ENCODE measurements at regions not wholly inside any gene's neighbourhood (a gene's known extent, or its start where the extent isn't known, plus 50 kb on each side); places are given as distances from the start of the nearest gene placed in this dataset.
"Not testable (repeated sequence)": the region's sequence is repeated elsewhere in the genome, so short reads cannot be mapped to it uniquely, and the experiment has no call there.

DNA sequence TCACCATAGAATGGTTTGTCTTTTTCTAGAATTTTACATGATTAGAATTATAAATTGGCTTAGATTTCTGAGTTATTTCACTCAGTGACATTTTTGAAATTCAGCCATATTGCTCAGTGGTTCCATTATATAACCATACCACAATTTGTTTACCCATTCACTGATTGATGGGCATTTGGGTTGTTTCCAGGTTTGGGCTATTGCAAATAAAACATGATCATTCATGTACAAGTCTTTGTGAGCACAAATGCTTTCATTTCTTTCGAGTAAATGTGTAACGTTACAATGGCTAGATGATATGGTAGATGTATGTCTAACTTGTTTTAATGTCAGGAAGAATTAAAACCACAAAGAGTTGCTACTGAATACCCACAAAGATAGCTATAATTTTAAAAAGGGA, 279.9 kb upstream of the TARS1 start:
- DNase-seq: no peak

DNA sequence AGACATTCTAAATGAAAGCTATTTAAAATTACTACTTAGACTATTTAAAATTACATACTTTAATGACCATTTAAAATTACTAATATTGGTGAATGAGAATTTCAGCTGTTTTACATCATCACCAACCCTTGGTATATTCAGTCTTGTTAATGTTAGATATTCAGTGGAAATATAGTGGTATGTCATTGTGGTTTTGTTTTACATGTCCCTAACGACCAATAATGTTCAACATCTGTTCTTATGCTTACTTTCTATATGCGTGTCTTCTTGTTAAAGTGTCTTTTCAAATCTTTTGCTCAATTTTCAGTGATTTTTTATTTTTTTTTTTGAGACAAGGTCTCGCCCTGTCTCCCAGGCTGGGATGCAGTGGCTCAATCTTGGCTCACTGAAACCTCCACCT, 279.3 kb upstream of the TARS1 start:
- DNase-seq: no peak

DNA sequence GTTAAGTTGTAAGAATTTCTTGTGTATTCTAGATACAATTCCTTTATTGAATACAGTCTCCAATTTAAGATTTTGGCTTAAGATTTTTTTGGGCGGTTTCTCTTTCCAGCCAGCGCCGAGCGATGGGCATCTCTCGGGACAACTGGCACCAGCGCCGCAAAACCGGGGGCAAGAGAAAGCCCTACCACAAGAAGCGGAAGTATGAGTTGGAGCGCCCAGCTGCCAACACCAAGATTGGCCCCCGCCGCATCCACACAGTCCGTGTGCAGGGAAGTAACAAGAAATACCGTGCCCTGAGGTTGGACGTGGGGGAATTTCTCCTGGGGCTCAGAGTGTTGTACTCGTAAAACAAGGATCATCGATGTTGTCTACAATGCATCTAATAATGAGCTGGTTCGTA, 278.7 kb upstream of the TARS1 start:
- no peak for DNase-seq

DNA sequence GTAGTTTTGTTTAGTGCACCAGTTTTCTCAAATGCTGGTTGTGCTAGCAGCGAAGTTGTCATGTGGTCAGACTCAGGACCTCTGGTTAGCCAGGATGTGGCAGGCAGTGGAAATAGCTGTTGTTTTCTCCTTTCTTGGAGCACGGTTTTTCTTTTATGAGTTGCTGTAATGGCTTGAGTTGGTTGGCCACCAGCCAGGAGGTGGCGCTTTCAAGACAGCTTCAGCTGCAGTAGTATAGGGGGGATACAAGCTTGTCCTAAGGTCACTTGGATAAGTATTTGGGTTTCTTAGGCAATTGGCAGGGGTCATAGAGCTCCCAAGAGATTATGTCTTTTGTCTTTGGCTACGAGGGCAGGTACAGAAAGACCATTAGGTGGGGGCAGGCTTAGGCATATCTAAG, 274.2 kb upstream of the TARS1 start:
- no peak for DNase-seq

DNA sequence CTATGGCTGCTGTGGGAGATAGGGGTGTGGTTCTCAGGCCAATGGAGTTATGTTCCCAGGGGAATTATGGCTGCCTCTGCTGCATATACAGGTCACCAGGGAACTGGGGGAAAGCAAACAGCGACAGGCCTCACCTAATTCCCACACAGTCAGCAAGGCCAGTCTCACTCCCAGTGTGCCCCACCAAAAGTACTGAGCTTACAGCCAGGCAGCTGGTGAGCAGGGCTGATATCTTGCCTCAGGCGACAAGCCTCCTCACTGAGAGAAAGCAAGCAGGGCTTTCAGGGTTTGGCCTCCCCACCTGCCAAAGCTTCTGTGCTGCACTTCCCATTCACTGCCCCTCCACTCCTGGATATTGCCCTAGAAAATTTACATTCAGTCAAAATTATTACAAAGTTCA, 273.8 kb upstream of the TARS1 start:
- no peak for DNase-seq

DNA sequence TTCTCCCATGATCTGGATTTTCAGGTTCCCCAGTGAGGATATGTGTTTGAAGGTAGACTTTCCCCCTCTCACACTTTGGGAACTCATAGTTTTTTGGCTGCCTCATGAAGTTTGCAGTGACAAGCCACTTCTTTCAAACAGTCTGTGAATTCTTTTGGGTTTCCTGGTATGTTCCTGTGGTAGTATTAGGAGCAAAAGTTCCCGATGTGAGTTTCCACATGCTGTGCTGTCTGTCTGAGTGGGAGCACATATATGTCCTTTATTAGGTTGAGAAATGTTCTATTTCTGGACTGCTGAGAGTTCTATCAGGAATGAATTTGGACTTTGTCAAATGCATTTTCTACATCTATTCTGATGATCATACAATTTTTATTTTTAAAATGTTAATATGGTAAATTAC, 273.2 kb upstream of the TARS1 start:
- DNase-seq: no peak

DNA sequence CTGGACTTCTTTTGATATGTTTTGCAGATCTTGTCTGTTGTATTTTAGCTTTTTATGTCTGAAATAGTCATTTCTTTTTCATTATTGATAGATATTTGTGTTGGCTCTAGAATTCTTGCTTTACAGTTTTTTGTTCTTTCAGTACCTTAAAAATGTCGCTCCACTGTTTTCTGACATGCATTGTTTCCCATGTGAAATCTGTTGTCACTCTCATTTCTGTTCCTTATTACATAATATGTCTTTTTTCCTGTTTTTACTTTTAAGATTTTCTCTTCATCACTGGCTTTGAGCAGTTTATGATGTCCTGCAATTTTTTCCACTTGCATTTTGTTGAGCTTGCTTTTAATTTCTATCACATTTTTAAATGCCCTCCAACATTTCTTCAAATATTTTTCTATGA, 270.4 kb upstream of the TARS1 start:
- DNase-seq: no peak

DNA sequence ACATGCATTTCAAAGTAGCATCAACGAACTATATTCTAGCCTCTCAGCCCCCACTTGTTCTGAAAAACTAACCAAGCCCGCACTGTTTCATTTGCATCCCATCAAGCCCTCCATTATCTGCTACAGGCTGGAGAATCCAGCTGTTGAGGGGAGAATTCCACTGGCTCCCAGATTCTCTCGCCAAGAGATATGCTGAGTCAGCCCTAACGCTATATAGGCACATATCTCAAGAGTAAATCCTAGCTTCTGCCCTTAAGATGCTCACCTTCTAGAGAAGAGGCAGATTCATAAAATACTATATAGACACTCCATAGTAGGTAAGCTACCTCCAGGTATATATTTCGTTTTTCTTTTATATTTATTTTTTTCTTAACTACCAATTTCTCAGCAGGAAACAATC, 266.4 kb upstream of the TARS1 start:
- no peak for DNase-seq

DNA sequence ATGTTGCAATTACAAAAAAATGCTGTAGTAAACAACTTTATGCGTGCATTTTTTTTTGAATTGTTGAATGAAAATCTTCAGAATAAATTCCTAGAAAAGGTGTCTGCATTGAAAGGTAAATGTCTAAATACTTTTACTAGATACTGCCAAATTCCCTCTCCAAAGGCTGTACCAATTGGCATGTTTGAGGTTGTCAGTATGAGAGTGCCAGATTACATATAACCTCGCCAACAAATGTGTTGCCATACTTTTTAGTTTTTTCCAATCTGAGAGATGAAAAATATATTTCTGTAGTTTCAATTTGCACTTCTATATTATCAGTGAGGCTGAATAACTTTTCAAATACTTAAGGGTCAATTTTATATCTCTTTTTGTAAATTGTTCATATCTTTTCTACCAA, 261.5 kb upstream of the TARS1 start:
- DNase-seq: no peak

DNA sequence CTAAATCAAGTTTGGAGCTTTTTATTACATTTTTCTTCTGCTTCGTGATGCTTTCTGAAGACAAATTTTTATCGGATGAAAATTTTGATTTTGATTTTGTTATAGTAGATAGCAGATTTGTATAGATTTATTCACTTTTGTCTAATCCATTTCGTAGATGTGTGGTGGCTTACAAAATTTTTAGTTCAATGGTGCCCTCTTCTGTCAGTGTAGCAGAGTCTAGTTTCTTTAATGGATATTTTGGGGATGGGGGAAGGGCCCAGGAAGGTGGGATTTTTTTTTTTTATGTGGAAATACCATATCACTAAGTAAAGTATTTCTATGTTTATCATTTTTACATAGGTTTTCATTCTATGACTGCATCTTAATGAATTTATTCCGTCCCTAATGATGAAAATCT, 259.9 kb upstream of the TARS1 start:
- DNase-seq: no peak

DNA sequence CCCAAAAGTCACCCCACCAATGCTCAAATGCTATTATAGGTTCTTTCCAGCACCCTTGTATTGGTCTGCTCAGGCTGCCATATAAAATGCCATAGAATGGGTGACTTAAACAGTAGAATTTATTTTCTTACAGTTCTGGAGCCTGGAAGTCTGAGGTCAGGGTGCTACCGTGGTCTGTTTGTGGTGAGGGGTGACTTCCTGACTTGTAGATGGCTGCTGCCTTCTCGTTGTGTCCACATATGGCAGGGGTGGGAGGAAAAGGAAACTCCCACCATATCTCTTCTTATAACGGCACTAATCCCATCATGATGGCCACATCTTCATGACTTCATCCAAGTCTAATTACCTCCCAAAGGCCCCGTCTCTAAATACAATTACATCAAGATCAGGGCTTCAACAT, 257.8 kb upstream of the TARS1 start:
- DNase-seq: no peak

DNA sequence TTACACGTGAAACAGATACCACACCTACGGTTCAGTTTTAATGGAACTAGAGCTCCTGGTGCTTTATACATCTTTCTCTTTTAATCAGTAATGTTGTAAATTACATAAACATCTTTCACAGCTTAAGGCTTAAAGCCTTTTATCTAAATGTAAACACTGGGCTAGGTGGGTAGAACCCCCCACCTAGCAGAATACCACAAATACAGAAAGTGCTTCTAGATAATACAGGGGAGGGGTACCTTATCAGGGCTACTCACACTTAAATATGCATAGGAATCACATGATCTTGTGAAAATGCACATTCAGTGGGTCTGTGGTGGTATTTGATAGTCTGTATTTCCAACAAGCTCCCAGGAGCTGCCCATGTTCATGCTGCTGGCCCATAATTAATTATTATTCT, 256.4 kb upstream of the TARS1 start:
- DNase-seq: no peak

DNA sequence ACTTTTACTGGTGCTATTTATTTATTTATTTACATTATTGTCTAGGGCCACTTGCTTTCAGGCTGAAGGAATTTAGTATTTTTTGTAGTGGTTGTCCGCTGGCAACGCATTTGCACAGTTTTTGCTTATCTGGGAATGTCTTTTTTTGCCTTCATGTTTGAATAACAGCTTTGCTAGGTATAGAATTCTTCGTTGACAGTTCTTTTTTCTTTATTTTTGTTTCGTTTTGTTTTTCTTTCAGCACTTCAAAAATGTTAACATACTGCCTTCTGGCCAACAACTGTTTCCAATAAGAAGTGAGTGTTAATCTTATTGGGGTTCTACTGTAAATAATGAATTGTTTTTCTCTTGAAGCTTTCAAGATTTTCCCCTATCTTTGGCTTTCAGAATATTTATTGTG, 252.7 kb upstream of the TARS1 start:
- DNase-seq: no peak

DNA sequence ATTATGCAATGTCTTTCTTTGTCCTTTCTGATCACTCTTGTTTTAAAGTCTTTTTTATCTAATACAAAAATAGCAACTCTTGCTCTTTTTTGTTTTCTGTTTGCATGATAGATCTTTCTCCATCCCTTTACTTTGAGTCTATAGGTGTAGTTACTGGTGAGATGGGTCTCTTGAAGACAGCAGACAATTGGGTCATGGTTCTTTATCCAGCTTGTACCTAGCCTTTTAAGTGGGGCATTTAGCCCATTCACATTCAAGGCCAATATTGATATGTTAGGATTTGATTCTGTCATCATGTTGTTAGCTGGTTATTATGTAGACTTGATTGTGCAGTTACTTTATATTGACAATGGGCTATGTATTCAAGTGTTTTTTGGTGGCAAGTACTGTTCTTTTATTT, 245.9 kb upstream of the TARS1 start:
- no peak for DNase-seq

DNA sequence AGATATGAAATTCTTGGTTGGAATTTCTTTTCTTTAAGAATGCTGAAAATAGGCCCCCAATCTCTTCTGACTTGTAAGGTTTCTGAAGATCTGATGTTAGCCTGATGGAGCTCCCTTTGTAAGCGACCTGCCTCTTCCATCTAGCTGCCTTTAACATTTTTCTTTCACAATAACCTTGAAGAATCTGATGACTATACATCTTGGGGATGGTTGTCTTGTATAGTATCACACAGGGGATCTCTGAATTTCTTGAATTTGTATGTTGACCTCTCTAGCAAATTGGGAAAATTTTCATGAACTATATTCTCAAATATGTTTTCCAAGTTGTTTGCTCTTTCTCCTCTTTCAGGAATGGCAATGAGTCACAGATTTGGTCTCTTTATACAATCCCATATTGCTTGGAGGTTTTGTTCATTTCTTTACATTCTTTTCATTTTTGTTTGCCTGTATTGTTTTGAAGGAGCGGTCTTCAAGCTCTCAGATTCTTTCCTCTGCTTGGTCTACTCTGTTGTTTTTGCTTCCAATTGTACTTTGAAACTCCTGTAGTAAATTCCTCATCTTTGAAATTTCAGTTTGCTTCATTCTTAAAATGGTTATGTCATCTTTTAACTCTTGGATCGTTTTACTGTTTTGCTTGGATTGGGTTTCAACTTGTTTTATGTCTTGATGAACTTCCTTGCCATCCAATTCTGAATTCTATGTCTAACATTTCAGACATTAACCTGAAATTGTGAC, 245.2 kb upstream of the TARS1 start:
- DNase-seq: no peak

DNA sequence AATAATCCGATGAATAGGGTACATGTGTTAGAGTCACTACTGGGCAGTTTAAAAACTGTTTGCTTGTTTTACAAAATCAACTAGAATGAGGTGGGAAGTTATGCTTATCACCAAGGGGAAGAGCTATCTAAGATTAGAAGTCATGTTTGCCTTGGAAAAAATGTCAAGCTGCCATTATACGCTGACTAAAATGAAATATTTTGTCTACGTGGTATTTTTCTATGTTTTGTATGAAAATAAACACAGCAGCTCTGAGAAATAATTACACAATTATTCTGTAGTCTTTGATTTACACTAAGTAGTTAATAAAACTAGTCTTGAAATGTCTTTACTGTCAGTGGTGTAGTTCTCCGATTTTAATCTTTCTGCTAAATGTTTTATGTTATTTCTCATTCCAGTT, 241.9 kb upstream of the TARS1 start:
- DNase-seq: no peak

DNA sequence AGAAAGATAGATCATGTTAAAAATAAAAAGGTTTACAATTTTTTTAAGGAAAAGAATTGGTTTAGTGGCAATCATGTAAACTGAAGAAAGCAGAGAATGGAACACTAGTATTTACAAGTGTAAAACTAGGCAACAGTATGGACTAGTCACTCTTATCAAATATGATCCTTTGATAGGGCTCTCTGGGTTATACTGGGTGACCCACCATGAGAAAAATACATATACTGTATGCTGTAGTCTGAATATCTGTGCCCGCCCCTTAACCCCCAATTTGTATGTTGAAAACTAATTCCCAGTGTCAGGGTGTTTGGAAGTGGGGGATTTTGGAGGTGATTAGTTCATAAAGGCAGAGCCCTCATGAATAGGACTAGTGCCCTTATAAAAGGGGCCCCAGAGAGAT, 236.8 kb upstream of the TARS1 start:
- no peak for DNase-seq

DNA sequence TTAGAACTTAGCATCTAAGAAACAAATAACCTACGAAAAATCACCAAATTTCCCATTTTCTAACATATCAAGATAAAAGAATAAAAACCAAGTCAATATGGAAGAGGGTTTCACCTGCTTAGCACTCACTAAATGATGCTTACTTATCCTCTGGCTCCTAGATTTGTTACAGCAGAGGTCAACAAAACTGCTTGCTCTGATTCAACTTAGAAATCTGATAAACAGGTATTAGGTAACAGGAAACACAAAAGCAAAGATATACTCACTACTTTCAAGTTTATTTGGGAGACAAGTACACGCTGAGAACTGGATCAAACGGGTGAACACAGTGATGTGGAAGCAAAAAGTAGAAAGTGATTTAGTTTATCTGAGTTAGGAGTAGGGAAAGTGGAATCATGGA, 235.7 kb upstream of the TARS1 start:
- no peak for DNase-seq

DNA sequence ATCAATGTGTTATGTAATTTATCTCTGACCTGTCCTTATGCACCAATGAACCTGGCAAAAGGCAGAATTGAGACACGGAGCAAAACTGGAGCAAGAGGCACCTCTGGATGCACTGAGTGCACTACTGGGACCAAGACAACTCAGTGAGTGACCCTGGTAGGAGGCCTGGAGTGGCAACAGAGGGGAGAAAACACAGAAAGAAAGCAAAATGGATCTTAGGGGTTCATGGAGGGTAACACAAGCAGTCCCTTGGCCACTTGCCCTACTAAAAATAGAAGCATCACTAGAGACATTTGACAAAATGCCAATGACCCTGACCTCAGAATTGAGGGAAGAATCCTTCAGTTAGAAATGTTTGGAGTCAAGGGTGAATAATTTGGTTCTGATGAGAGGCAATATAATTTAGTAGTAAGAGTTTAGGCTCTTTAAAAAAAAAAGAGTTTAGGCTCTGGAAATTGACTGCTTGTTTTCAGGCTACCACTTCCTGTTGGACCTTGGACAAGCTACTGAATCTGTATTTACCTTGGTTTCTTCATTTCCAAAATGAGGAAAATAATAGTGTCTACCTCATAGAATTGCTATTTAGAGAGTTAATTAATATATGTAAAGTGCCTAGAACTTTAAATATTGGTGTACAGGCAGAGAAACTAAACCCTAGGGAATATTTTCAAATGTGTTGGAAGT, 234.9 kb upstream of the TARS1 start:
- no peak for DNase-seq

DNA sequence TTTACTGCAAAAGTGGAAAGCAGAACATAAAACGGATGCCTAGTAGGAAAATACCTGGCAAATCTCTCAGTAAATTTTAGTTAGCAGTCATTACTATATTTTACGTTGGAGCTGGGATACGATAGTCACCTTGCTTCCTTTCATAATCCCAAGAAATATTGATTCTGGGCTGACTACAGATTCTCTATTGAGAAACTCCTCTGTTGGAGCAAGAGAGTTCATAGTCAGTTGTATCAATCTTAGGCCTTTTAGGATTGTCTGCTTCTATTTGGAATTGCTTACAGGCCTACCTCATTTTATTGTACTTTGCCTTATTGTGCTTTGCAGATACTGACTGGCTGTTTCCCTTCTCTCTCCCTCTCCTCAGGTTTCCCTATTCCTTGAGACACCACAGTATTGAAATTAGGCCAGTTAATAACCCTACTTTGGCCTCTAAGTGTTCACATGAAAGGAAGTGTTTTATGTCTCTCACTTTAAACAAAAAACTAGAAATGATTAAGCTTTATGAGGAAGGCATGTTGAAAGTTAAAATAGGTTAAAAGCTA, 233.7 kb upstream of the TARS1 start:
- no peak for DNase-seq

DNA sequence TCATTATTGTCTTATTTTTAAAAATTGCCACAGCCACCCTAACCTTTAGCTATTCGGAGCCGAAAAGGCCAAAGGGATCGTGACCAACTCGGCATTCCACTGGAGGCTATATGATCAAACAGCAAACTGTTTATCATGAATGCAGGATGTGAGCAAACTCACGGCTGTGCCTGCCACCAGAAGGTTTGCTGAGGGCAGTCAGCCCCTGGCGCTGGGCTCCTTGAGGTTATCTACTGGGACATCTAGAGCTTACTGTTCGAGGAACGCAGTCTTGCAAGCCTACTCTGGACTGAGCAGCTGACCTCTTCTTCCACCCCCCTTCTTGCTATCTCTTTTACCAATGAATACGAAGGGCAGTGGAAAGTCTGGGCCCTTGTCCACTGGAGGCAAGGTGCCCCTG, 231.5 kb upstream of the TARS1 start:
- no peak for DNase-seq

DNA sequence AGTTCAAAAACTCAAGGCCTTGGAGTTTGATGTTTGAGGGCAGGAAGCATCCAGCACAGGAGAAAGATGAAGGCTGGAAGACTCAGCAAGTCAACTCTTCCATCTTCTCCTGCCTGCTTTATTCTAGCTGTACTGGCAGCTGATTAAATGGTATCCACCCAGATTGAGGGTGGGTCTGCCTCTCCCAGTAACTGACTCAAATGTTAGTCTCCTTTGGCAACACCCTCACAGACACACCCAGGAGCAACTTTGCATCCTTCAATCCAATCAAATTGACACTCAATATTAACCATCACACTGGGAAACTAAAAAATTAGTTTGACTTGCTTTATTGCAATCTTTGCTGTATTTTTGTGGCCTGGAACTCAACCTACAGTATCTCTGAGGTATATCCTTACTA, 230.5 kb upstream of the TARS1 start:
- not testable (repeated sequence) for DNase-seq

DNA sequence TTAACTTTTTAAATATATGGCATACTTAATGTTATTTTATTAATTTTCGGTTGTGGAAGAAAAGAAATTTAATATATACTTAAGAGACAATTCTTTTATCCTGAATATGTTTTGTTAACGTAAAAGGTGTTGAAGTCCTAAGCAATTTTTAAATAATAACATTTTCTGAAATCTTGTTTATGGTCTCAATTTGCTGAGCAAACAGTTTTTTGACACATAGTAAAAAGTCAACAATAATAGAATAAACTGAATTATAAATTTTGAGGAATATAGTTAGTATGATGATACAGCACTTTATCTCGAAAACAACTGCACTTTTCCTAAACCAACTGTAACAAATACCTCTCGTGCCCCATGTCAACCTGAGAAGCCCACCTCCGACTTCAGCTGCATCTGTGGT, 229.8 kb upstream of the TARS1 start:
- DNase-seq: no peak

DNA sequence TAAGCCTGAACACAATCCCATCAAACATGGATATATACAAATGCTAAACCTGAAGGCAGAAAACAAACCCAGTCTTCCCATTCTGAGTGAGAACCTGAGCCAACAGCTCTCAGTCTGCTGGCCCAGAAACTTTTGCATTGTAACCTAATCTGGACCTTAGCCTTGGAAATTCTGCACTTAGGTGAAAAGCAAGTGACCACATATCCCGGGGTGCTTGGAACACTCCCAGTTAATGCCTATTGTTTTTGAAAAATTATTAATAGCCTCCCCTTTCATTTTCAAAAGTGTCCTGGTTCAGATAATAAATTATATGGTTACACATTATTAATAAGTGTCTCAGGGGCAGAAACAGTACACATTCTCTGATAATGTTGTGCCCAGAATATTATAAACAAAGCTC, 228.3 kb upstream of the TARS1 start:
- no peak for DNase-seq

DNA sequence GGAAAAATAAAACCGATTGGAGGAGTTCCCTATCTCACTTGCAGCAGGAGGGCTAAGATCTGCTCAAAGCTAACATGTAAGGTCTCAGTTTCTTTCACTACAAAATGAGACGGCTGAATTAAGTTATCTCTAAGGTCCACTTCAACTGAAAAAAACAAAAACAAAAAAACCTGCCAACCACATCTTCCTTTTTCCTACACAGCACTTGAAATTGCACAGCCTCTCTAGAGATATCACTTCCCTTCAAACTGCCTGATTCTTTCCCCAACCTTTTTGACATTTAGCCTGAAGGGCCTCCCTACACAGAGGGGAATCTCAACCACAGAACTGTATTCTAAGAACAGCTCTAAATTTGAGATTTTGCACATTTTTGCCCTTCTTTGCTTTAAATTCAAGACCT, 227.9 kb upstream of the TARS1 start:
- no peak for DNase-seq

Data from activated CD4-positive, alpha-beta T cell treated with anti-CD3 and anti-CD28 coated beads for 48 hours (primary cell).